CD14-positive monocyte (primary cell): ENCODE measurements at regions not wholly inside any gene's neighbourhood (a gene's known extent, or its start where the extent isn't known, plus 50 kb on each side); places are given as distances from the start of the nearest gene placed in this dataset.

ENCODE experiments used
- DNase-seq, 3 donors: peaks; one replicate each; pipeline ENCODE4 v3.0.0-alpha.2; 2011 to 2022
- H2AFZ ChIP-seq: 2 replicates; pipeline ENCODE4 v1.6.0; 2012; ENCODE audit warnings: mild to moderate bottlenecking, low read depth, low read length, inconsistent platforms; ENCODE audit not compliant: insufficient read depth, poor library complexity, severe bottlenecking
- H3K27ac ChIP-seq, 2 donors: 1 replicate in 1 of 2; 2 replicates in 1 of 2; pipeline ENCODE4 v1.5.1; 2012 to 2013; ENCODE audit warnings: low read length in 2 of 2, control low read depth in 1 of 2, inconsistent platforms in 1 of 2, low read depth in 1 of 2, mild to moderate bottlenecking in 1 of 2
- H3K27me3 ChIP-seq, 2 donors: one replicate each; pipeline versions ENCODE4 v1.6.0 to v1.6.1; 2011 to 2013; ENCODE audit warnings: low read length in 2 of 2; ENCODE audit not compliant: control insufficient read depth in 2 of 2, insufficient read depth in 2 of 2
- H3K36me3 ChIP-seq, 2 donors: replicated peaks in 1 of 2; 1 replicate in 1 of 2; 2 replicates in 1 of 2; pipeline versions ENCODE4 v1.5.1 to v1.6.1; 2012 to 2013; ENCODE audit warnings: low read length in 2 of 2, control low read depth in 1 of 2, inconsistent platforms in 1 of 2, mild to moderate bottlenecking in 1 of 2; ENCODE audit not compliant: insufficient read depth in 2 of 2, control insufficient read depth in 1 of 2
- H3K4me1 ChIP-seq, 2 donors: 1 replicate in 1 of 2; 2 replicates in 1 of 2; pipeline versions ENCODE4 v1.5.1 to v1.6.1; 2012 to 2013; ENCODE audit warnings: low read length in 2 of 2, control low read depth in 1 of 2, inconsistent platforms in 1 of 2, mild to moderate bottlenecking in 1 of 2, moderate library complexity in 1 of 2; ENCODE audit not compliant: insufficient read depth in 2 of 2, control insufficient read depth in 1 of 2
- H3K4me2 ChIP-seq: replicated peaks from 2 replicates; pipeline ENCODE3; 2012; ENCODE audit warnings: low read length, moderate library complexity, mild to moderate bottlenecking; ENCODE audit not compliant: poor library complexity, severe bottlenecking; ENCODE audit errors: extremely low read depth
- H3K4me3 ChIP-seq, 3 experiments: fragments of 200-600 bp in 1 of 3; sonication (generic) in 1 of 3; replicated peaks in 1 of 3; 1 replicate in 2 of 3; 2 replicates in 1 of 3; pipeline ENCODE4 v1.5.1; 2011 to 2013; ENCODE audit warnings: low read length in 3 of 3, mild to moderate bottlenecking in 3 of 3, control low read depth in 2 of 3, low read depth in 2 of 3, inconsistent platforms in 1 of 3, moderate library complexity in 1 of 3
- H3K79me2 ChIP-seq: 2 replicates; pipeline ENCODE4 v1.6.0; 2012; ENCODE audit warnings: mild to moderate bottlenecking, control low read depth, inconsistent platforms, low read length, moderate library complexity; ENCODE audit not compliant: insufficient read depth
- H3K9ac ChIP-seq: 2 replicates; pipeline ENCODE4 v1.6.0; 2017; ENCODE audit warnings: low read length, mild to moderate bottlenecking; ENCODE audit not compliant: insufficient read depth, poor library complexity, severe bottlenecking
- H3K9me3 ChIP-seq, 2 donors: replicated peaks in 1 of 2; 1 replicate in 1 of 2; 2 replicates in 1 of 2; pipeline versions ENCODE4 v1.5.1 to v1.6.1; 2012 to 2013; ENCODE audit warnings: low read length in 2 of 2, control low read depth in 1 of 2; ENCODE audit not compliant: control insufficient read depth in 1 of 2, insufficient read depth in 1 of 2
- H4K20me1 ChIP-seq: 2 replicates; pipeline ENCODE4 v1.6.0; 2012; ENCODE audit warnings: mild to moderate bottlenecking, low read length, control low read depth, moderate library complexity; ENCODE audit not compliant: insufficient read depth
- H3K27ac Mint-ChIP-seq, 7 donors: one replicate each; pipeline ENCODE4 v1.8.0; 2020; ENCODE audit warnings: mild to moderate bottlenecking in 7 of 7, mixed read lengths in 7 of 7, moderate library complexity in 6 of 7, inconsistent platforms in 2 of 7
- H3K27me3 Mint-ChIP-seq, 3 donors: one replicate each; pipeline ENCODE4 v1.8.0; 2021 to 2022; ENCODE audit warnings: low read depth in 3 of 3, mild to moderate bottlenecking in 3 of 3, mixed read lengths in 3 of 3, moderate library complexity in 3 of 3, inconsistent platforms in 1 of 3
- H3K36me3 Mint-ChIP-seq, 2 donors: one replicate each; pipeline ENCODE4 v1.8.0; 2020; ENCODE audit warnings: mixed read lengths in 2 of 2, inconsistent platforms in 1 of 2, mild to moderate bottlenecking in 1 of 2
- H3K4me1 Mint-ChIP-seq: one replicate; pipeline ENCODE4 v1.8.0; 2020; ENCODE audit warnings: mild to moderate bottlenecking, mixed read lengths
- H3K4me3 Mint-ChIP-seq, 2 donors: one replicate each; pipeline ENCODE4 v1.8.0; 2020; ENCODE audit warnings: mild to moderate bottlenecking in 2 of 2, mixed read lengths in 2 of 2, moderate library complexity in 1 of 2
- H3K9me3 Mint-ChIP-seq, 7 donors: one replicate each; pipeline ENCODE4 v1.8.0; 2020 to 2022; ENCODE audit warnings: mixed read lengths in 7 of 7, mild to moderate bottlenecking in 6 of 7, moderate library complexity in 6 of 7, inconsistent platforms in 2 of 7
- WGBS: methylation state at CpG from one replicate; pipeline ENCODE4 v1.1.5; 2013; ENCODE audit warnings: missing lambda C conversion rate; ENCODE audit not compliant: insufficient coverage; 5-methylcytosine and 5-hydroxymethylcytosine counted together
- intact Hi-C, 2 donors: fragments of 100-400 bp; cut with micrococcal nuclease; formaldehyde crosslinking; loops; one replicate each; pipeline versions ENCODE4 v1.15.0 to v1.15.1; 2023
- TF ChIP-seq, protein P1 (sequence below): fragments of 200-600 bp; IDR thresholded peaks from one replicate; pipeline ENCODE4 v1.8.0; 2022; ENCODE audit warnings: antibody characterized with exemption, mild to moderate bottlenecking

GRCh38 chr10:76711222-76711997, 926.2 kb downstream of the KCNMA1 start:
- H3K36me3 Mint-ChIP-seq: no peaks in the 10 kb centered on the region
- no peak overlapping the region for H3K27ac ChIP-seq
- no peaks in the 10 kb centered on the region for H3K4me1 Mint-ChIP-seq
- H3K27me3 Mint-ChIP-seq: peaks cover 1 to 14% (median 1%) of the 10 kb centered on the region in 3 donors
- no peaks in the 10 kb centered on the region for H4K20me1 ChIP-seq
- H3K4me3 Mint-ChIP-seq: no peak overlapping the region
- intact Hi-C loops: no loop called here
- peaks cover 0 to 3% of the 10 kb centered on the region in 2 donors for H3K9me3 ChIP-seq
- H3K9me3 Mint-ChIP-seq: peaks cover 0 to 18% (median 2%) of the 10 kb centered on the region in 7 donors
- H3K4me2 ChIP-seq: no peak overlapping the region
- H3K79me2 ChIP-seq: no peaks in the 10 kb centered on the region
- TF ChIP-seq, protein P1, sequence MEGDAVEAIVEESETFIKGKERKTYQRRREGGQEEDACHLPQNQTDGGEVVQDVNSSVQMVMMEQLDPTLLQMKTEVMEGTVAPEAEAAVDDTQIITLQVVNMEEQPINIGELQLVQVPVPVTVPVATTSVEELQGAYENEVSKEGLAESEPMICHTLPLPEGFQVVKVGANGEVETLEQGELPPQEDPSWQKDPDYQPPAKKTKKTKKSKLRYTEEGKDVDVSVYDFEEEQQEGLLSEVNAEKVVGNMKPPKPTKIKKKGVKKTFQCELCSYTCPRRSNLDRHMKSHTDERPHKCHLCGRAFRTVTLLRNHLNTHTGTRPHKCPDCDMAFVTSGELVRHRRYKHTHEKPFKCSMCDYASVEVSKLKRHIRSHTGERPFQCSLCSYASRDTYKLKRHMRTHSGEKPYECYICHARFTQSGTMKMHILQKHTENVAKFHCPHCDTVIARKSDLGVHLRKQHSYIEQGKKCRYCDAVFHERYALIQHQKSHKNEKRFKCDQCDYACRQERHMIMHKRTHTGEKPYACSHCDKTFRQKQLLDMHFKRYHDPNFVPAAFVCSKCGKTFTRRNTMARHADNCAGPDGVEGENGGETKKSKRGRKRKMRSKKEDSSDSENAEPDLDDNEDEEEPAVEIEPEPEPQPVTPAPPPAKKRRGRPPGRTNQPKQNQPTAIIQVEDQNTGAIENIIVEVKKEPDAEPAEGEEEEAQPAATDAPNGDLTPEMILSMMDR: no peak
- WGBS: 98% methylated on average over 6 of the region's 8 CpGs
- H3K9ac ChIP-seq: no peak overlapping the region
- no peaks in the 10 kb centered on the region for H3K4me1 ChIP-seq
- no peak overlapping the region for H2AFZ ChIP-seq
- H3K4me3 ChIP-seq: no peak overlapping the region
- no peak overlapping the region for H3K27ac Mint-ChIP-seq
- no peak for DNase-seq
- H3K27me3 ChIP-seq: no peaks in the 10 kb centered on the region
- H3K36me3 ChIP-seq: no peaks in the 10 kb centered on the region

- no peak overlapping the region for H3K27ac Mint-ChIP-seq
Measured at GRCh38 chr10:76700241-76700640, 937.4 kb downstream of the KCNMA1 start.

More at GRCh38 chr10:76700241-76700640, 937.4 kb downstream of the KCNMA1 start:
- WGBS: no CpG with 5 or more reads among the region's 1 CpG
- Mint-ChIP-seq H3K4me3 (no peak overlapping the region), H3K27me3 (peaks cover 2 to 4% (median 4%) of the 10 kb centered on the region in 3 donors), H3K36me3 (no peaks in the 10 kb centered on the region), H3K9me3 (peaks cover 0 to 20% (median 12%) of the 10 kb centered on the region in 7 donors), H3K4me1 (no peaks in the 10 kb centered on the region)
- Histone ChIP-seq H3K79me2 (no peaks in the 10 kb centered on the region), H3K4me3 (no peak overlapping the region), H3K27ac (no peak overlapping the region), H3K9ac (no peak overlapping the region), H3K9me3 (peaks cover 0 to 8% of the 10 kb centered on the region in 2 donors), H3K4me1 (no peaks in the 10 kb centered on the region), H3K27me3 (no peaks in the 10 kb centered on the region), H3K36me3 (no peaks in the 10 kb centered on the region), H3K4me2 (no peak overlapping the region), H2AFZ (no peak overlapping the region), H4K20me1 (no peaks in the 10 kb centered on the region)
- TF ChIP-seq, protein P1: no peak
- intact Hi-C loops: no loop called here
- no peak for DNase-seq
